Epithelial cell of esophagus (primary cell): ENCODE measurements at regions not wholly inside any gene's neighbourhood (a gene's known extent, or its start where the extent isn't known, plus 50 kb on each side); places are given as distances from the start of the nearest gene placed in this dataset.

Experiments
- DNase-seq: peaks from one replicate; pipeline ENCODE4 v3.0.0; 2010; ENCODE audit warnings: low read depth
- H3K4me3 ChIP-seq: 2 replicates; pipeline ENCODE4 v1.5.1; 2011; ENCODE audit warnings: mild to moderate bottlenecking, low read length, control low read depth
- CTCF ChIP-seq: IDR thresholded peaks from 2 replicates; pipeline ENCODE4 v1.5.1; 2011; ENCODE audit warnings: low read depth, mild to moderate bottlenecking, low read length, control low read depth, inconsistent platforms; ENCODE audit not compliant: insufficient read depth; ENCODE audit errors: missing control alignments

- no peak for TF ChIP-seq CTCF
- no peak overlapping the region for H3K4me3 ChIP-seq
- no peak for DNase-seq
These were observed 640.2 kb upstream of the SYT4 start for GRCh38 chr18:43917520-43917919.

GRCh38 chr18:43919551-43919950, 642.3 kb upstream of the SYT4 start:
- no peak for DNase-seq
- no peak for TF ChIP-seq CTCF
- H3K4me3 ChIP-seq, result no peak overlapping the region

- no peak for DNase-seq
- H3K4me3 ChIP-seq, result no peak overlapping the region
- no peak for TF ChIP-seq CTCF
These were observed 654.1 kb upstream of the SYT4 start for GRCh38 chr18:43931439-43931838.

- no peak for TF ChIP-seq CTCF
- no peak overlapping the region for H3K4me3 ChIP-seq
- DNase-seq, result no peak
These were observed 654.9 kb upstream of the SYT4 start for GRCh38 chr18:43932140-43932539.

GRCh38 chr18:43933177-43933576, 655.9 kb upstream of the SYT4 start:
- no peak for TF ChIP-seq CTCF
- no peak for DNase-seq
- no peak overlapping the region for H3K4me3 ChIP-seq

GRCh38 chr18:43934322-43934721, 657.0 kb upstream of the SYT4 start:
- TF ChIP-seq CTCF, result no peak
- DNase-seq, result no peak
- H3K4me3 ChIP-seq, result no peak overlapping the region

- TF ChIP-seq CTCF, result no peak
- DNase-seq, result peak; percentile 3
- H3K4me3 ChIP-seq, result no peak overlapping the region
These were observed 657.6 kb upstream of the SYT4 start for GRCh38 chr18:43934781-43935471.
